Endodermal cell (in vitro differentiated cells): ENCODE measurements at regions not wholly inside any gene's neighbourhood (a gene's known extent, or its start where the extent isn't known, plus 50 kb on each side); places are given as distances from the start of the nearest gene placed in this dataset.

ENCODE experiments used
- DNase-seq: peaks from one replicate; pipeline ENCODE4 v3.0.0-alpha.2; 2017
- H3K27ac ChIP-seq: 2 replicates; pipeline ENCODE4 v1.5.1; 2013; ENCODE audit warnings: mild to moderate bottlenecking, low read depth, low read length, moderate library complexity
- H3K27me3 ChIP-seq: 2 replicates; pipeline ENCODE4 v1.6.1; 2013; ENCODE audit warnings: mild to moderate bottlenecking, low read length, moderate library complexity; ENCODE audit not compliant: insufficient read depth, control insufficient read depth, poor library complexity, severe bottlenecking
- H3K36me3 ChIP-seq: 2 replicates; pipeline ENCODE4 v1.7.0; 2013; ENCODE audit warnings: mild to moderate bottlenecking, low read length, moderate library complexity; ENCODE audit not compliant: control insufficient read depth, insufficient read depth
- H3K4me1 ChIP-seq: one replicate; pipeline ENCODE4 v1.7.0; 2013; ENCODE audit warnings: low read length; ENCODE audit not compliant: control insufficient read depth, insufficient read depth
- H3K4me3 ChIP-seq: 2 replicates; pipeline ENCODE4 v1.5.1; 2013; ENCODE audit warnings: mild to moderate bottlenecking, low read length, moderate library complexity
- H3K9ac ChIP-seq: 2 replicates; pipeline ENCODE4 v1.6.1; 2013; ENCODE audit warnings: mild to moderate bottlenecking, low read length, moderate library complexity; ENCODE audit not compliant: poor library complexity, severe bottlenecking; ENCODE audit errors: extremely low read depth
- H3K9me3 ChIP-seq: 2 replicates; pipeline ENCODE4 v1.6.1; 2013; ENCODE audit warnings: mild to moderate bottlenecking, low read length, moderate library complexity; ENCODE audit not compliant: control insufficient read depth
- H3K27ac Mint-ChIP-seq: 2 replicates; pipeline ENCODE4 v1.8.0; 2020; ENCODE audit warnings: mixed read lengths
- H3K27me3 Mint-ChIP-seq: 2 replicates; pipeline ENCODE4 v1.8.0; 2021; ENCODE audit warnings: mild to moderate bottlenecking, mixed read lengths; ENCODE audit not compliant: insufficient read depth
- H3K36me3 Mint-ChIP-seq: 2 replicates; pipeline ENCODE4 v1.8.0; 2020; ENCODE audit warnings: low read depth, mixed read lengths
- H3K4me1 Mint-ChIP-seq: 2 replicates; pipeline ENCODE4 v1.8.0; 2020; ENCODE audit warnings: mixed read lengths
- H3K4me3 Mint-ChIP-seq: 2 replicates; pipeline ENCODE4 v1.8.0; 2020; ENCODE audit warnings: mild to moderate bottlenecking, moderate library complexity, mixed read lengths
- H3K9me3 Mint-ChIP-seq: 2 replicates; pipeline ENCODE4 v1.8.0; 2020; ENCODE audit warnings: mild to moderate bottlenecking, mixed read lengths
- whole genome bisulfite sequencing, 2 experiments: methylation state at CpG; one replicate each; pipeline versions ENCODE4 v1.1.5 to v1.1.7; 2013; ENCODE audit warnings: missing lambda C conversion rate in 2 of 2, mixed read lengths in 1 of 2; ENCODE audit not compliant: insufficient coverage in 1 of 2, insufficient read length in 1 of 2; 5-methylcytosine and 5-hydroxymethylcytosine counted together
- TF ChIP-seq, protein P1 (sequence below): fragments of 200-600 bp; sonication (generic); conservative IDR thresholded peaks from 2 replicates; pipeline ENCODE4 v1.5.0; 2021; ENCODE audit warnings: antibody characterized with exemption, mild to moderate bottlenecking

DNA sequence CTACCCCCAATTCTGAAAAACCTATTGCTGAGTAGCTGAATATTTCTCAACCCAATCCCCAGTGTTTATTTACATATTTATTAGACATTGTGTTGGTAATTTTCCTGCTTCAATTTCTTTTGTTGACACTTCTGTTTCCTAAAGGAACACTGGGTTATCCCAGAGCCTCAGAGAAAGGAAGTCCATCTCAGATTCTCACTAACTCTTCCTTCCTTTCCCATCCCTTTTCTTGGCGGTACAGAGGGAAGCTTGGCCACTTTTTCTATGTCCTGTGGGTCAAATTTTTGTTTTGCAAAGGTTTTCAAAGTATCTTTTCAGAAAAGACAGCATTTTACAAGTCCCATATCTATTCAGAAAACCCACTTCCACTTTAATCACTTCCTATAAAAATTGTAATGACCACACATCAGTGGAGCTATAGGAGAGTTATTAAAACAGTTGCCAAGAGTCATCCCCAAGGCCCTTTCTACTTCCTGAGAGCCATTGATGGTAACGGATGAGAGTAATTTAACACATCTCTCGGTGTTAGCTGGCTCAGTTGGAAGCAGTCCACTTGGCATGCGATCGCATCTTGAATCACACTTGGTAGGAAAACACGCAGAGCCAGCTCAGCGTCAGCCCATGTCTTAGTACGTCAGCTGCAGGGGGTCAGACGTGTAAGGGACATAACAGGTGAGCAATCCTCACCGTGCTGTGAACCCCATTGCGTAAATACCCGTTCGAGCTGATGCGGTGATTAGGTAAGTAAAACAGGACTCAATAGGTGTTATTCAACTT, 231.1 kb upstream of the ADARB2 start:
- Histone ChIP-seq H3K4me1 (no peaks in the 10 kb centered on the region), H3K27ac (no peak overlapping the region), H3K9ac (no peak overlapping the region), H3K27me3 (no peaks in the 10 kb centered on the region), H3K4me3 (no peak overlapping the region), H3K9me3 (no peaks in the 10 kb centered on the region), H3K36me3 (no peaks in the 10 kb centered on the region)
- TF ChIP-seq, protein P1, sequence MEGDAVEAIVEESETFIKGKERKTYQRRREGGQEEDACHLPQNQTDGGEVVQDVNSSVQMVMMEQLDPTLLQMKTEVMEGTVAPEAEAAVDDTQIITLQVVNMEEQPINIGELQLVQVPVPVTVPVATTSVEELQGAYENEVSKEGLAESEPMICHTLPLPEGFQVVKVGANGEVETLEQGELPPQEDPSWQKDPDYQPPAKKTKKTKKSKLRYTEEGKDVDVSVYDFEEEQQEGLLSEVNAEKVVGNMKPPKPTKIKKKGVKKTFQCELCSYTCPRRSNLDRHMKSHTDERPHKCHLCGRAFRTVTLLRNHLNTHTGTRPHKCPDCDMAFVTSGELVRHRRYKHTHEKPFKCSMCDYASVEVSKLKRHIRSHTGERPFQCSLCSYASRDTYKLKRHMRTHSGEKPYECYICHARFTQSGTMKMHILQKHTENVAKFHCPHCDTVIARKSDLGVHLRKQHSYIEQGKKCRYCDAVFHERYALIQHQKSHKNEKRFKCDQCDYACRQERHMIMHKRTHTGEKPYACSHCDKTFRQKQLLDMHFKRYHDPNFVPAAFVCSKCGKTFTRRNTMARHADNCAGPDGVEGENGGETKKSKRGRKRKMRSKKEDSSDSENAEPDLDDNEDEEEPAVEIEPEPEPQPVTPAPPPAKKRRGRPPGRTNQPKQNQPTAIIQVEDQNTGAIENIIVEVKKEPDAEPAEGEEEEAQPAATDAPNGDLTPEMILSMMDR = no peak
- DNase-seq = no peak
- H3K27ac Mint-ChIP-seq = no peak overlapping the region
- no peaks in the 10 kb centered on the region for H3K4me1 Mint-ChIP-seq
- H3K9me3 Mint-ChIP-seq = no peaks in the 10 kb centered on the region
- no peaks in the 10 kb centered on the region for H3K27me3 Mint-ChIP-seq
- no peak overlapping the region for H3K4me3 Mint-ChIP-seq
- 93 to 95% methylated on average over 14 of the region's 14 CpGs for WGBS, 2 experiments
- no peaks in the 10 kb centered on the region for H3K36me3 Mint-ChIP-seq

- H3K27me3 Mint-ChIP-seq = no peaks in the 10 kb centered on the region
- Histone ChIP-seq H3K9me3 (no peaks in the 10 kb centered on the region), H3K27ac (no peak overlapping the region), H3K4me1 (no peaks in the 10 kb centered on the region), H3K36me3 (no peaks in the 10 kb centered on the region), H3K4me3 (no peak overlapping the region), H3K9ac (no peak overlapping the region), H3K27me3 (no peaks in the 10 kb centered on the region)
- no peak overlapping the region for H3K27ac Mint-ChIP-seq
- H3K4me1 Mint-ChIP-seq = no peaks in the 10 kb centered on the region
- TF ChIP-seq, protein P1 = no peak
- WGBS, 2 experiments = 91 to 99% methylated on average over 10 to 14 of the region's 14 CpGs
- no peaks in the 10 kb centered on the region for H3K9me3 Mint-ChIP-seq
- no peak for DNase-seq
- no peaks in the 10 kb centered on the region for H3K36me3 Mint-ChIP-seq
- no peak overlapping the region for H3K4me3 Mint-ChIP-seq
Observed at GRCh38 chr10:1966712-1967376, 229.5 kb upstream of the ADARB2 start.

DNA sequence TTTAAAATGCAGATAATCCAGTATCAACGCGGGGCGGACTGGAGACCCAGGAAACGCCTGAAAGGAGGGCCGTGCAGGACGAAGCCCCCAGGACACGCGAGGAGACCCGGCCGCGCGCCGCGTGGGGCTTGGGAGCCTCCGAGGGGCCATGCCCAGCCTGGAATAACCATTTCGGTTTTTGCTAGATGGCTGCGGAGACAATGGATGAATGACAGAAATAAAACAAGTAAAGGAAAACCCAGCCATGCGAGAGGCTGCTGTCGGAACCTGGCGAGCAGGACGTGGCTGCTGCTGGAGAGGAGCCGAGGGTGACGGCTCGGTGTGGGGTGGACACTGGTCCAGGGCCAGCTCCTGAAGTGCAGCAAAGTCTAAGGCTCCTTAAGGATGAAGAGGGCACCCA, 227.2 kb upstream of the ADARB2 start:
- no peaks in the 10 kb centered on the region for H3K27me3 Mint-ChIP-seq
- H3K4me3 Mint-ChIP-seq = no peak overlapping the region
- no peak overlapping the region for H3K9ac ChIP-seq
- H3K36me3 Mint-ChIP-seq = no peaks in the 10 kb centered on the region
- H3K9me3 ChIP-seq = no peaks in the 10 kb centered on the region
- no peak overlapping the region for H3K27ac ChIP-seq
- no peaks in the 10 kb centered on the region for H3K27me3 ChIP-seq
- no peaks in the 10 kb centered on the region for H3K4me1 Mint-ChIP-seq
- TF ChIP-seq, protein P1 = no peak
- WGBS, 2 experiments = 89 to 94% methylated on average over 22 to 24 of the region's 24 CpGs
- H3K4me3 ChIP-seq = no peak overlapping the region
- no peaks in the 10 kb centered on the region for H3K4me1 ChIP-seq
- no peaks in the 10 kb centered on the region for H3K36me3 ChIP-seq
- H3K9me3 Mint-ChIP-seq = no peaks in the 10 kb centered on the region
- no peak for DNase-seq
- H3K27ac Mint-ChIP-seq = no peak overlapping the region
